Adrenal gland (tissue), 5 donors: ENCODE measurements at regions not wholly inside any gene's neighbourhood (a gene's known extent, or its start where the extent isn't known, plus 50 kb on each side); places are given as distances from the start of the nearest gene placed in this dataset.

Source experiments
- CTCF ChIP-seq, 6 experiments: fragments of 450-650 bp in 4 of 6; fragments of 200-600 bp in 2 of 6; sonication (generic) in 1 of 6; IDR thresholded peaks; 1 replicate in 5 of 6; 2 replicates in 1 of 6; pipeline versions ENCODE4 v1.5.1 to v1.8.0; 2016 to 2021; ENCODE audit warnings: antibody characterized with exemption in 6 of 6, mild to moderate bottlenecking in 2 of 6, moderate library complexity in 1 of 6
- POLR2A ChIP-seq, 2 donors: fragments of 450-650 bp; IDR thresholded peaks; one replicate each; pipeline ENCODE4 v1.6.1; 2017; ENCODE audit warnings: antibody characterized with exemption in 2 of 2, mild to moderate bottlenecking in 2 of 2, moderate library complexity in 1 of 2
- donor health status: DM: no; HTN: no; CAD: no.

GRCh38 chr9:86546712-86547111, 192.5 kb upstream of the TUT7 start:
- TF ChIP-seq CTCF (IDR thresholded peaks at IDR 0.05) (no peak), POLR2A (IDR thresholded peaks at IDR 0.05) (no peak)
